G401.6 (cell line): ENCODE measurements at regions not wholly inside any gene's neighbourhood (a gene's known extent, or its start where the extent isn't known, plus 50 kb on each side); places are given as distances from the start of the nearest gene placed in this dataset.

Experiments used
- FAIRE-seq: peaks from 2 replicates; lab custom pipeline; 2012; peaks lifted over from hg19 to GRCh38; lab: Jason Lieb, UNC

GRCh38 chr7:117973975-117974374 is 100.7 kb upstream of the CTTNBP2 start:
- no peak for FAIRE-seq

GRCh38 chr7:117974891-117975290 is 101.7 kb upstream of the CTTNBP2 start:
- FAIRE-seq: no peak

GRCh38 chr7:117975476-117975875 is 102.2 kb upstream of the CTTNBP2 start:
- FAIRE-seq: no peak

GRCh38 chr7:117979954-117980497 is 106.8 kb upstream of the CTTNBP2 start:
- FAIRE-seq: no peak

- FAIRE-seq: no peak
Observed at GRCh38 chr7:117982071-117983055, 109.1 kb upstream of the CTTNBP2 start.

- FAIRE-seq: no peak
Observed at GRCh38 chr7:117986645-117987269, 113.5 kb upstream of the CTTNBP2 start.

GRCh38 chr7:117990834-117991233 is 117.6 kb upstream of the CTTNBP2 start:
- FAIRE-seq: no peak

- FAIRE-seq: no peak
Observed at GRCh38 chr7:117992635-117993376, 119.6 kb upstream of the CTTNBP2 start.

GRCh38 chr7:117993377-117994003 is 120.2 kb upstream of the CTTNBP2 start:
- FAIRE-seq: no peak

- no peak for FAIRE-seq
Observed at GRCh38 chr7:117995850-117996650, 122.8 kb upstream of the CTTNBP2 start.

GRCh38 chr7:117997862-117998825 is 124.9 kb upstream of the CTTNBP2 start:
- FAIRE-seq: no peak

- FAIRE-seq: no peak
Observed at GRCh38 chr7:118000480-118001202, 127.4 kb upstream of the CTTNBP2 start.

GRCh38 chr7:118003476-118003875 is 130.2 kb upstream of the CTTNBP2 start:
- no peak for FAIRE-seq

- FAIRE-seq: no peak
Observed at GRCh38 chr7:118005026-118005425, 131.8 kb upstream of the CTTNBP2 start.

- no peak for FAIRE-seq
Observed at GRCh38 chr7:118006979-118007378, 133.7 kb upstream of the CTTNBP2 start.

GRCh38 chr7:118009419-118009818 is 136.2 kb upstream of the CTTNBP2 start:
- FAIRE-seq: no peak

- FAIRE-seq: no peak
Observed at GRCh38 chr7:118011652-118012051, 138.4 kb upstream of the CTTNBP2 start.

GRCh38 chr7:118013252-118014010 is 140.2 kb upstream of the CTTNBP2 start:
- no peak for FAIRE-seq
